ENCODE measurements at regions not wholly inside any gene's neighbourhood (a gene's known extent, or its start where the extent isn't known, plus 50 kb on each side); places are given as distances from the start of the nearest gene placed in this dataset.

DNA sequence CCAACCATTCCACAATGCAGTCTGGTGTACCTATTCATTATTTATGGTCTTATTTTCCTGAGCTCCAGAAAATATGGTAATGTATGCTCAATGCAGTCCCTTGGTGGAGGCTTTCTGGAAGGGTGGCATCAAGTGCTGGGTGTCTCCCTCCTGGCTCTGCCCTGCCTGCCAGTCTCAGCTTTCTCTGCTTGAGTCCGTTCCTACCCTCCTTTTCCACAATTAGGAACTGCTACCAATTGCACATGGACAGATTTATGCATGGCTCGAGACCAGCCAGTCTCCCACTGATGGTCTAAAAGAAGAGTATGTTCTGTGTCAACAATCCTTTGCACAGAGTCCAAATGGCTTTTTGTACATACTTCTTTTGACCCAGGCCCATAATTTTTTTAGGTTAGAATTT is 189.8 kb downstream of the TLE1 start:
- WGBS, 2 donors = 77 to 83% methylated on average over 2 of the region's 2 CpGs
- ATAC-seq = no peak

DNA sequence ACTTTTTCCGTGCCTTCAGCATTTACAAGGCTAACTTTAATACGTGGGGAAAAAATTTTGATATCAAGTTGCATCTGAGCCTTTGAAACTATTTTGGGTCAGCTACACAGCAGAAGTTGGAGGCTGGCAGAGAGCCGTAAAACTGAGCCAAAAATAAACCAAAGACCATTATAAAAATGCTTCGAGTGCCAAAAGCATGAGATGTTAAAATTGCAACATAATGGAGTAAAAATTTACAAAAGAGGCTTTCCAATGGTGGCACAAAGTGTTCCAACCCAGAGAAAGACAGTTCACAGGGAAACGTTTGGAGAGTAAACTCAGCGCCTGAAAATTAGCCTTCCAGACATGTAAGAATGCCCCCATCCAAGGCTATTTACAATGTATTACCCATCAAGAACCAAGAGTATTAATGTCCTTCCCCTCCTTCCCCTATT is 190.3 kb downstream of the TLE1 start:
- Histone ChIP-seq H3K9me3 (no peaks in the 10 kb centered on the region), H3K27me3 (no peaks in the 10 kb centered on the region), H3K36me3 (replicated peaks in 1 of 2; ENCODE audit: insufficient read depth in 1 of 2, low read depth in 2 of 2) (no peaks in the 10 kb centered on the region), H3K27ac (peak overlapping the region in 3 of 4 donors; percentile 29 to 61 (median 54)), H3K4me3 (no peak overlapping the region), H3K4me1 (peaks cover 10% of the 10 kb centered on the region)
- peak in 3 of 4 donors; percentile 43 to 52 (median 48) for DNase-seq
- WGBS, 2 donors = 32 to 33% methylated on average over 6 of the region's 6 CpGs
- ATAC-seq = peak; percentile 76
- no peak for TF ChIP-seq POLR2A (IDR thresholded peaks at IDR 0.05)
- TF ChIP-seq, protein P1, sequence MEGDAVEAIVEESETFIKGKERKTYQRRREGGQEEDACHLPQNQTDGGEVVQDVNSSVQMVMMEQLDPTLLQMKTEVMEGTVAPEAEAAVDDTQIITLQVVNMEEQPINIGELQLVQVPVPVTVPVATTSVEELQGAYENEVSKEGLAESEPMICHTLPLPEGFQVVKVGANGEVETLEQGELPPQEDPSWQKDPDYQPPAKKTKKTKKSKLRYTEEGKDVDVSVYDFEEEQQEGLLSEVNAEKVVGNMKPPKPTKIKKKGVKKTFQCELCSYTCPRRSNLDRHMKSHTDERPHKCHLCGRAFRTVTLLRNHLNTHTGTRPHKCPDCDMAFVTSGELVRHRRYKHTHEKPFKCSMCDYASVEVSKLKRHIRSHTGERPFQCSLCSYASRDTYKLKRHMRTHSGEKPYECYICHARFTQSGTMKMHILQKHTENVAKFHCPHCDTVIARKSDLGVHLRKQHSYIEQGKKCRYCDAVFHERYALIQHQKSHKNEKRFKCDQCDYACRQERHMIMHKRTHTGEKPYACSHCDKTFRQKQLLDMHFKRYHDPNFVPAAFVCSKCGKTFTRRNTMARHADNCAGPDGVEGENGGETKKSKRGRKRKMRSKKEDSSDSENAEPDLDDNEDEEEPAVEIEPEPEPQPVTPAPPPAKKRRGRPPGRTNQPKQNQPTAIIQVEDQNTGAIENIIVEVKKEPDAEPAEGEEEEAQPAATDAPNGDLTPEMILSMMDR (IDR thresholded peaks at IDR 0.05) = no peak
- intact Hi-C loops (cut with DNase I) = no loop called here

More for the DNA sequence above, 189.8 kb downstream of the TLE1 start:
- no peaks in the 10 kb centered on the region for H3K27me3 ChIP-seq
- TF ChIP-seq, protein P1 (IDR thresholded peaks at IDR 0.05) = no peak
- no peak for TF ChIP-seq POLR2A (IDR thresholded peaks at IDR 0.05)
- DNase-seq = no peak
- H3K4me1 ChIP-seq = peaks cover 10% of the 10 kb centered on the region
- peak overlapping the region in 3 of 4 donors; percentile 29 to 61 (median 54) for H3K27ac ChIP-seq
- no peaks in the 10 kb centered on the region for H3K36me3 ChIP-seq (replicated peaks in 1 of 2; ENCODE audit: insufficient read depth in 1 of 2, low read depth in 2 of 2)
- no peaks in the 10 kb centered on the region for H3K9me3 ChIP-seq
- intact Hi-C loops (cut with DNase I) = no loop called here
- H3K4me3 ChIP-seq = no peak overlapping the region

DNA sequence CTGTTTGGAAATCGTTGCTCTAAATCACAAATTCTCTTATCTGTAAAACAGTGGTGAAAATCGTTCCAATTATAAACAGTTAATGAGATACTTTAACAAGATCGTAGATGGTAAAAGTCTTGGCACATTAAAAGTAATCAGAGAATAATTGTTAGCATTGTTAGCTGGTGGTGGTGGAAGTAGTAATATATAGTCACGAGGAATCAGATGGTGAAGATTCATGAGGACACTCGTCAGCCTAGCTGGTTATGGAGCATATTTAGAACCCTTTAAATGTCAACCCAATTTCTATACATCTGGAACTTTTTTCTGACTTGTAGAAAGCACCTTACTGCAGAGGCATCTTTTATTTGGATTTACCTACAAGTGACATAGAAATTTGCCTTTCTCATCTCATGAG is 190.8 kb downstream of the TLE1 start:
- Histone ChIP-seq H3K4me1 (peaks cover 10% of the 10 kb centered on the region), H3K27me3 (no peaks in the 10 kb centered on the region), H3K9me3 (no peaks in the 10 kb centered on the region), H3K27ac (peak overlapping the region in 3 of 4 donors; percentile 27 to 61 (median 54)), H3K4me3 (no peak overlapping the region), H3K36me3 (replicated peaks in 1 of 2; ENCODE audit: insufficient read depth in 1 of 2, low read depth in 2 of 2) (no peaks in the 10 kb centered on the region)
- no peak for TF ChIP-seq POLR2A (IDR thresholded peaks at IDR 0.05)
- TF ChIP-seq, protein P1 (IDR thresholded peaks at IDR 0.05) = no peak
- 36 to 47% methylated on average over 5 of the region's 5 CpGs for WGBS, 2 donors
- intact Hi-C loops (cut with DNase I) = no loop called here
- ATAC-seq (no peak), DNase-seq (no peak)

DNA sequence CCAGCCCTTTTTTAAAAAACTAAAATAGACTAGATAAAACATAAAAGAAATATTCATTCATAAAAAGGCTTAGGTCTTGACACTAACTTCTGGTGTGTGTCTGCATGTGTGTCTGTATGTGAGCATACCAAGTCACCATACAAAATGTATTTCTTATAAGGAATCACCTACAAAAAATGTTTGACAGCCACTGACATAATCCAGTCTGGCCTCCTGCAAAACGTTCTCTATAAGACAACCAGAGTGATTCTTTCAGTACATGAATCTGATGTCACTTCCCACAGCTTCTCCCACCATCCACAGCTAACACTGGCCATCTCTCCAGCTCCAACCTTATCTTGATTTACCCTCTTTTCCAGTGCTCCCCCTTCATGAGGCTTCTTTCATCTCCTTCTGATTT is 192.3 kb downstream of the TLE1 start:
- Histone ChIP-seq H3K9me3 (no peaks in the 10 kb centered on the region), H3K4me3 (no peak overlapping the region), H3K4me1 (peaks cover 13% of the 10 kb centered on the region), H3K27ac (no peak overlapping the region), H3K27me3 (no peaks in the 10 kb centered on the region), H3K36me3 (replicated peaks in 1 of 2; ENCODE audit: insufficient read depth in 1 of 2, low read depth in 2 of 2) (no peaks in the 10 kb centered on the region)
- ATAC-seq = no peak
- TF ChIP-seq POLR2A (IDR thresholded peaks at IDR 0.05) = no peak
- TF ChIP-seq, protein P1 (IDR thresholded peaks at IDR 0.05) = no peak
- 15 to 44% methylated on average over 1 of the region's 1 CpG for WGBS, 2 donors
- no peak for DNase-seq
- intact Hi-C loops (cut with DNase I) = no loop called here

DNA sequence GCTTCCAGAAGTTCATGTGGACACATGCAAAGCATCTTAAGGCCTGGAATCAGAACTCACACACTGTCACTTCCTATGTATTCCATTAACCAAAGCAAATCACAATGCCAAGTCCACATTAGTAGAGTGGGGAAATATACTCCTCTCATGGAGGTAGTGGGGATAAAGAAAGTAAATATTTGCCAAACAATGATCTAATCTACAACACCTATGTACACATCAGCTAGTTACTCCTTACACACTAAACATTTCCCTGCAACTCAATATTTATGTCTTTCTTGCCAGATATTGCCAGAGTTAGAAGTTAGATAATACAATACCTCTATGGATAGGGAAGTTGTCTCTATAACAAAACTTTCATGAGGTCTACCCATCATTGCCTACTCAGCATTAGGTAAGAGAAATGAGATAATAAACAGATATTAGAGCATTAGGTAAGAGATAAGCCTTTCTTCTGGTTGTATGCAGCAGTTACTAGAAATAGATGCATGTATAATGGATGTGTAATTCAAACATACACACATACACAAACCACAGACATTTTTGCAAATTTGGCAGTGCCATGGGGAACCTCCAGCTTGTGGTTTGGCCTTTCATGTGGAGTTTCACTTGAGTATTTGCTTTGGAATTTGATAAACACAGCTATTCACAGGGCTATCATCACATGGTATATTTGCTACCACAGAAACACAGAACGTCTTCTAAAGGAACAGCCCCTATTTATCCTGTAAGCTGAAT is 196.5 kb downstream of the TLE1 start:
- TF ChIP-seq, protein P1 (IDR thresholded peaks at IDR 0.05) = no peak
- Histone ChIP-seq H3K27me3 (no peaks in the 10 kb centered on the region), H3K9me3 (no peaks in the 10 kb centered on the region), H3K4me1 (peaks cover 4% of the 10 kb centered on the region), H3K4me3 (no peak overlapping the region), H3K36me3 (replicated peaks in 1 of 2; ENCODE audit: insufficient read depth in 1 of 2, low read depth in 2 of 2) (no peaks in the 10 kb centered on the region), H3K27ac (no peak overlapping the region)
- peak; percentile 27 for ATAC-seq
- DNase-seq = no peak
- intact Hi-C loops (cut with DNase I) = no loop called here
- WGBS, 2 donors = 23 to 39% methylated on average over 1 of the region's 1 CpG

All from body of pancreas (tissue), 4 donors.